ENCODE measurements at regions not wholly inside any gene's neighbourhood (a gene's known extent, or its start where the extent isn't known, plus 50 kb on each side); places are given as distances from the start of the nearest gene placed in this dataset.

DNA sequence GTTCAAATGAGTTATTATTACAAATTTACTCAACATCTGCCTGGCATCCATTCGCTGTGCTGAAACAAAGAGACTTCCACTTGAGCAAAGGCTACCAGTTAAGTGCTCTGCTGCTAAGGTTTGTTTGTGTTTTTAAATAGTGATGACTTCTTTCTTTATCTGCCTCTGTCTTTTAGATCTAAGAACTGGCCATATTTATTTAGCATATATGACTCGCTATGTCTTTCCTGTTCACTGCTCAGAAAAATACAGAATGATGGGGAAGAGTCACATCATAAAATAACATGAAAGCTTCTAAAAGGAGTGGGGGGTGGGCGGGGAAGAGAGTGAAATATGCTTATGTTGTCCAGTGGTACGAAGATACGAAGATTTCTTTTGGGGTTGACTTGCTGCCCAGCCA is 322.2 kb downstream of the GPAT3 start:
- DNase-seq = no peak

DNA sequence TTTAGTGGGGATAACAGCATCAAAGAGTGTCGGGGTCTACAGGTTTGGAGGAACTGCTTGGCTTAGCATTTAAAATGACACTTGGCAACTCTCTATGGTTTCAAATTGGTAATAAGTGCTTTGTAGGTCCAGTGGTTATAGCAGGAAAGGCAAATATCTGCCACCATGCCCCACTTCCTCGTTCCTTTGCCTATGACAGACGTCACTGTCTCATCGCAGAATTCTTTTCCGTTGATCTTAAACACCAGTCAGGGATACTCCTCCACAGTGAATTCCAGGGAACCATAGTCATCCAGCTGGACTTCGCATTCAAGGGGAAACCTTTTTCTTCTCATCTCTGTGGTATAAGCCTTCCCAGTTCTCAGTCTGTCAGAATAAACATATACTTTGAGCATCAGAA is 319.1 kb downstream of the GPAT3 start:
- DNase-seq = peak in 1 of 3 donors; percentile 89

GRCh38 chr4:83852085-83852451 is 316.2 kb downstream of the GPAT3 start:
- peak in 1 of 3 donors; percentile 56 for DNase-seq

DNA sequence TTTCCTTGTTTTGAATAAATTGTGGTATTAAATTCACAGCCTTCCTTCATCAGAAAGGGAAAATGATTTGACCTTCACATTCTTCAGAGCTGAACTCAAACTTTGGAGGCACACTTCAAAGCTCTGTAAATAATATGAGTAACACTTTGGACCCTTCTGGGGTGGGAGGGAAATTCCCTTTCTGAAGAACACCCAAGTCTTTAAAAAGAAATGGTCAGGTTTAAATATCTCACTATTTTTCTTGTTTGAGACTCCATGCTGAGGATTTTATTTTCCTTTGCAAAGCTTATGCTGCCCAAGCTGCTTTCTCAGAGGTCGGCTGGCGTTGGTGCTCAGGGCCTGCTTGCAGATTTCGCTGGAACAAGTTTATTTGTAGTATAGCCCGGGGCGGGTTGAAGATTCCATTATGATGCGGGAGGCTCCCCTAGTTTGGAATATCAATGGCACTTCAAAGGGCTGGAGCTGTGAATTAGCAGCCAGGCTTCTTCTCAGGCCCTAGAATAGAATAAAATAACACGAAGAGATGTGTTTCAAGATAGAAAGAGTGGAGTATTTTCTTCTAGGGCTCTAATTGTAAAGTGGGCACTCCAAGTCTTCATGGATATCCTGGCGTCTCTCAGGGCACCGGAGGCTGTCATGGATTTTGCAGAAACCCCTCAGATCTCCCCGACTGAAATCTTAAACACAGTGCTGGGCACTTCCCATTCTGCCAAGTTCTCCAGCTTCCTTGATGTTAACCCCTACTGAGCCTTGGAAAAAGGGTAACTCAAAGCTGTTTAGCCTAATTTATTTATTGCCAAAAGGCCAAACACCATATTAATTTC is 315.6 kb downstream of the GPAT3 start:
- DNase-seq = no peak

GRCh38 chr4:83850435-83850834 is 314.5 kb downstream of the GPAT3 start:
- no peak for DNase-seq

DNA sequence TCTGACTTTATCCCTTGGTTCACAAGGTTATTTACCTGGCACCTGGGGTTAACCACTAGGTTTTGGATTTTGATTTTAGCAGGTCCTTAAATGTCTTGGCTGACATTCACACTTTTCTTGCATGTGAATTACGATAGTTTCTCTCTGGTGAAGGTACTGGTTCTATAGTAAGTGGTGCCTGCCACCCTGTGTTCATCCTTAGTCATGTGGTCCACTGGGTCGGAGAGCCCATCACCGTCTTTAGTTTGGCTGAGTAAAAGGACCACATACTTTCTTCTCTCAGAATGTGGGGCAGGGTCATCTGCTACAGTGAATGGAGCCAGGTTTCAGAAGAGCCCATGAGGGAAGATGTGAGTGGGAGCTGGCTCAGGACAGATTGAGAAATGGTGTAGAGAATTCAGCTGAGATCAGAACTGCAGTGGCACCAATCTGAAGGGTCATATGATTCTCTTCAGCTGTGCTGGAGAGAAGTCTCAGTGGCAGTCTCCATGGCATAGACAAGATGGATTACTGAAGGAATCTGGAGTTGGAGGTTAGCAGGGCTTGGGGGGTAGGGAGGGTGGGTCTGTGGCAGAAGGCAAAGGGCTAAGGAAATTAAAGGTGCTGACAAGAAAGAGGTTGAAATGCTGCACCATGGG is 310.4 kb downstream of the GPAT3 start:
- DNase-seq = no peak

DNA sequence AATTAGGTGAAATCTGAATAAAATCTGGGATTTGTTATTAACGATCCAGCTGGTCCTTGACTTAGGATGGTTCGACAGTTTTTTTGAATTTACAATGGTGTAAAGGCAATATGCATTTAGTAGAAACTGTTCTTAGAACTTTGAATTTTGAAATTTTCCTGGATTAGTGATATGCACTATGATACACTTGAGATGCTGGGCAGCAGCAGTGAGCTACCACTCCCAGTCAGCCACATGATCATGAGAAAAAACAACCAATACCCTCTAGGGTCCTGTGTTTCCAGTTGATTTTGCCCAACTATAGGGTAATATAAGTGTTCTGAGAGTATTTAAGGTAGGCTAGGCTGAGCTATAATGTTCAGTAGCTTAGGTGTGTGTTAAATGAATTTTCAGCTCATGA is 303.7 kb downstream of the GPAT3 start:
- DNase-seq = no peak

- no peak for DNase-seq
These were observed 301.9 kb downstream of the GPAT3 start for GRCh38 chr4:83837614-83838308.

DNA sequence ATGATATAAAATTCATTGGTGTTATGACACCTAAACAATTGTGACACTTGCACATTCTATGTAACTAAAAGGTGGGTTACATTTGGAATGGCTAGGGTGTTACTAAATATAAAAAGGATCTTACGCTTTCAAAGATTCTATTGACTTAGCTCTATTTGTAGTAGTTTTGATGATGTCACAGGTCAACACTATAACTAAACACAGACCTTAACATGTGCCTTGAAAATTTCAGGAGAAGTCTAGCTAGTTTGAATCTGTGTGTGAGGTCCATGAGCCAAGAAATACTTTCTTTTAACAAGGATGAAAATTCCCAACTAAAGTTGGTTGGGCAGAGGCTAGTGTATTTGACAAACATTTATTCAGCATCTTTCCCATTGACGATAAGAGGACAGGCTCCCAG is 298.0 kb downstream of the GPAT3 start:
- DNase-seq = no peak

- DNase-seq = no peak
These were observed 296.4 kb downstream of the GPAT3 start for GRCh38 chr4:83832110-83832825.

GRCh38 chr4:83831588-83831987 is 295.7 kb downstream of the GPAT3 start:
- no peak for DNase-seq

DNA sequence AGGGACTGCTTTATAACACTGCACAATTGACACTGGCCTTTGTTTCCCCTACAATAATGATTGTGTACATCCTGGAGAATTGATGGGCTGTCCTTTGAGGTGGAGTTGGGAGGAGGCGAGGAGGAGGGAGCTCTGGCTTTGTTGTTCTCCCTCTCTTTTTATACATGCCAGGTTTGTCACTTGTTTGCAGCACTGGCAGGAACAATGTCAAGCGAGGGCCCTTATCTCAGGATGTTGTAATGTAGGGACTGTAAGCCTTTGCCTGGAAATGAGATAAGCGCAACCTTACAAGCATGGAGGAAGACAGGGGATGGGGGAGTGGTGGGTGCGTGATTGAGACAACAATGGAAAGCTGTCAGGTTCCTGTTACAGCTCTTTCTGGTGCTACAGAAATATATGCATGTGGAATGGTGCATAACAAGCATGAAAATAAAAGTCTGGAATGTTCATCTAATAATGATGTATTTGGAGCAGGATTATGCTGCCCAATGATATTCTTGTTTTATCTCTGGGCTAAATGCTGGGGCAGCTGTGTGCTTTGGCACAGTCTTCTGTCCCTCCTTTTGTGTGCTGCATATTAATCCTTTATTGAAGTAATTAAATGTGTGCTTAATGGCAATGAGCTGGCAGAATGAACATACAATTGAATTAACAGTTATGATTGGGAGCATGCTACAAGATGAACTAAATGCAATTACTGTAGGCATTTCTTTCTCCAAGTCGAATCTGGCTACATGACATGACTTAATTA is 294.4 kb downstream of the GPAT3 start:
- no peak for DNase-seq

- DNase-seq = peak in 1 of 3 donors; percentile 12
These were observed 292.7 kb downstream of the GPAT3 start for GRCh38 chr4:83828601-83829000.

DNA sequence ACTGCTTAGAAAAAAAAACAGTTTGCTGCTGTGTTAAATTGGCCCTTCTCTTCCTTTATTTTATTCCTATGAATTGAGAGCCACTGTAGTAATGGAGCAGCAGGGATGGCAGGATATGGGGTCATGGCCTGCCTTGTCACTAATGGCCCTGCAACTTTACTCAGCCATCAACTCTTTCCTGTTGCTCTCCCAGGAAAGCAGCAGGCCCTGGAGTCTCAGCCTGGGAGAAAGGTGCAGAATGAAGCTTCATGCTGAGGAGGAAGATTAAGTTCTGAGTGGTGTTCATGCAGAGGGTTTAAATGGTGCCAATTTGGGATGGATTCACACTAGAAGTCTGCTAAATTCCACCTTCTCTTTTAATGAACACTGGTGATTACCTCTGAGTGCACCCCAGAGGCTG is 285.6 kb downstream of the GPAT3 start:
- DNase-seq = no peak

DNA sequence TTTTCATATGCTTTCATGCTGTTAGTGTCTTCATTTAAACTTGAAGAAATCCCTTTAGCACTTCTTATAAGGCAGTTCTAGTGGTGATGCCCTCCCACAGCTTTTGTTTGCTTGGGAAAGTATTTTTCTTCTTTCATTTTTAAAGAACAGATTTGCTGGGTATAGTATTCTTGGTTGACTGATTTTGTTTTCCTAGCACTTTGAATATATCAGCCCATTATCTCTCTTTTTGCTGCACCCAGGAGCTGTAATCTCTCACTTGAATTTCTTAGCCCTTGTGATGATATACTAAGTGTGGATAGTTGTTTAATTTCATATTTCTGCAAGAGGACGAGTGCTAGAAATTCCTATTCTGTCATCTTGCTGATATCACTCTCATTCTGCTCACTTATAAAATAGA is 283.7 kb downstream of the GPAT3 start:
- DNase-seq = no peak

DNA sequence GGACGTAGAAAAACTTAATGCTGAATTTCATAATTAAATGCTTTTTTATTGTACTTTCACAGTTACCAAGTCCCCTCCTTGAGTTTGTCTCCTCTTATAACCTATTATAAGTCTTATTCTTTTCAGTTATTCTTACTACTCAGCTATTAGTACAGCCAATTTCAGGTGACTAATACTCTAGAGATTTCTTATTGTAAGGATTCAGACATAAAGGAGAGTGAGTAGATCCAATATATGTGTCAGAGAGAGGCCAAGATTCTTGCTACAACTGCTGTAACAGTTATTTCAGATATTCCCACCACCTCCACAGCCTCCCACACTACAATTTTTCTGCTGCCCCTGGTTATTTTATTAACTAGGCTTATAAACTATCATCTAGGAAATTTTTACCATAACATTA is 274.5 kb downstream of the GPAT3 start:
- DNase-seq = no peak

GRCh38 chr4:83809581-83809980 is 273.7 kb downstream of the GPAT3 start:
- no peak for DNase-seq

- DNase-seq = no peak
These were observed 257.6 kb downstream of the GPAT3 start for GRCh38 chr4:83793481-83793880.

GRCh38 chr4:83785891-83786290 is 250.0 kb downstream of the GPAT3 start:
- DNase-seq = peak; percentile 8 to 55 (median 33)

DNA sequence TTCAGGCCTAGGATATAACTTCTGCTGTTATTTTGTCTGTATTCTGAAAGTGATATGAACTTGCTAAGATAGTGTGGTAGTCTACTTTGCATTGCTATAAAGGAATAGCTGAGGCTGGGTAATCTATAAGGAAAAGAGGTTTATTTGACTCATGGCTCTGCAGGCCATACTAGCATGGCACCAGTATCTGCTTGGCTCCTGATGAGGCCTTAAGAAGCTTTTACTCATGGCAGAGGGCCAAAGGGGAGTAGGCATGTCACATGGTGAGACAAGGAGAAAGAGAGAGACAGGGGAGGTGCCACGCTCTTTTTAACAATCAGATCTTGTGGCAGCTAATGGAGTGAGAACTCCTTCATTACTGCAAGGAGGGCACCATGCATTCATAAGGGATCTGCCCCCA is 247.3 kb downstream of the GPAT3 start:
- DNase-seq = no peak

GRCh38 chr4:83782591-83782990 is 246.7 kb downstream of the GPAT3 start:
- no peak for DNase-seq

- DNase-seq = no peak
These were observed 245.5 kb downstream of the GPAT3 start for GRCh38 chr4:83781434-83781833.

Data from muscle of back (tissue), 3 donors.